ENCODE measurements at regions not wholly inside any gene's neighbourhood (a gene's known extent, or its start where the extent isn't known, plus 50 kb on each side); places are given as distances from the start of the nearest gene placed in this dataset.

GRCh38 chr15:46960581-46960980, 756.7 kb upstream of the SEMA6D start:
- TF ChIP-seq PRPF4 (IDR thresholded peaks at IDR 0.05; ENCODE audit: low read depth, low read length, poor library complexity, severe bottlenecking) (no peak), EP300 (IDR thresholded peaks at IDR 0.05; ENCODE audit: low read depth in 2 of 2, low read length in 2 of 2) (no peak), EP300 (CRISPR knock-in tag; IDR thresholded peaks at IDR 0.05; ENCODE audit: borderline replicate concordance) (no peak)
- TF ChIP-seq, protein P1, sequence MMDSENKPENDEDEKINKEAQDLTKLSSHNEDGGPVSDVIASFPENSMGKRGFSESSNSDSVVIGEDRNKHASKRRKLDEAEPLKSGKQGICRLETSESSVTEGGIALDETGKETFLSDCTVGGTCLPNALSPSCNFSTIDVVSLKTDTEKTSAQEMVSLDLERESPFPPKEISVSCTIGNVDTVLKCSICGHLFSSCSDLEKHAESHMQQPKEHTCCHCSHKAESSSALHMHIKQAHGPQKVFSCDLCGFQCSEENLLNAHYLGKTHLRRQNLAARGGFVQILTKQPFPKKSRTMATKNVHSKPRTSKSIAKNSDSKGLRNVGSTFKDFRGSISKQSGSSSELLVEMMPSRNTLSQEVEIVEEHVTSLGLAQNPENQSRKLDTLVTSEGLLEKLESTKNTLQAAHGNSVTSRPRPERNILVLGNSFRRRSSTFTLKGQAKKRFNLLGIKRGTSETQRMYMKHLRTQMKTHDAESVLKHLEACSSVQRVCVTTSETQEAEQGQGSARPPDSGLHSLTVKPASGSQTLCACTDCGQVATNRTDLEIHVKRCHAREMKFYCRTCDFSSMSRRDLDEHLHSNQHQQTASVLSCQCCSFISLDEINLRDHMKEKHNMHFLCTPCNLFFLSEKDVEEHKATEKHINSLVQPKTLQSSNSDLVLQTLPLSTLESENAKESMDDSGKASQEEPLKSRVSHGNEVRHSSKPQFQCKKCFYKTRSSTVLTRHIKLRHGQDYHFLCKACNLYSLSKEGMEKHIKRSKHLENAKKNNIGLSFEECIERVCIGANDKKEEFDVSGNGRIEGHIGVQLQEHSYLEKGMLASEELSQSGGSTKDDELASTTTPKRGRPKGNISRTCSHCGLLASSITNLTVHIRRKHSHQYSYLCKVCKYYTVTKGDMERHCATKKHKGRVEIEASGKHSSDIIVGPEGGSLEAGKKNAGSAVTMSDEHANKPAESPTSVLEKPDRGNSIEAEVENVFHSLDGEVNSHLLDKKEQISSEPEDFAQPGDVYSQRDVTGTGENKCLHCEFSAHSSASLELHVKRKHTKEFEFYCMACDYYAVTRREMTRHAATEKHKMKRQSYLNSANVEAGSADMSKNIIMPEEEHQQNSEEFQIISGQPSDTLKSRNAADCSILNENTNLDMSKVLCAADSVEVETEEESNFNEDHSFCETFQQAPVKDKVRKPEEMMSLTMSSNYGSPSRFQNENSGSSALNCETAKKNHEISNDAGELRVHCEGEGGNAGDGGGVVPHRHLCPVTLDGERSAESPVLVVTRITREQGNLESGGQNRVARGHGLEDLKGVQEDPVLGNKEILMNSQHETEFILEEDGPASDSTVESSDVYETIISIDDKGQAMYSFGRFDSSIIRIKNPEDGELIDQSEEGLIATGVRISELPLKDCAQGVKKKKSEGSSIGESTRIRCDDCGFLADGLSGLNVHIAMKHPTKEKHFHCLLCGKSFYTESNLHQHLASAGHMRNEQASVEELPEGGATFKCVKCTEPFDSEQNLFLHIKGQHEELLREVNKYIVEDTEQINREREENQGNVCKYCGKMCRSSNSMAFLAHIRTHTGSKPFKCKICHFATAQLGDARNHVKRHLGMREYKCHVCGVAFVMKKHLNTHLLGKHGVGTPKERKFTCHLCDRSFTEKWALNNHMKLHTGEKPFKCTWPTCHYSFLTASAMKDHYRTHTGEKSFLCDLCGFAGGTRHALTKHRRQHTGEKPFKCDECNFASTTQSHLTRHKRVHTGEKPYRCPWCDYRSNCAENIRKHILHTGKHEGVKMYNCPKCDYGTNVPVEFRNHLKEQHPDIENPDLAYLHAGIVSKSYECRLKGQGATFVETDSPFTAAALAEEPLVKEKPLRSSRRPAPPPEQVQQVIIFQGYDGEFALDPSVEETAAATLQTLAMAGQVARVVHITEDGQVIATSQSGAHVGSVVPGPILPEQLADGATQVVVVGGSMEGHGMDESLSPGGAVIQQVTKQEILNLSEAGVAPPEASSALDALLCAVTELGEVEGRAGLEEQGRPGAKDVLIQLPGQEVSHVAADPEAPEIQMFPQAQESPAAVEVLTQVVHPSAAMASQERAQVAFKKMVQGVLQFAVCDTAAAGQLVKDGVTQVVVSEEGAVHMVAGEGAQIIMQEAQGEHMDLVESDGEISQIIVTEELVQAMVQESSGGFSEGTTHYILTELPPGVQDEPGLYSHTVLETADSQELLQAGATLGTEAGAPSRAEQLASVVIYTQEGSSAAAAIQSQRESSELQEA (CRISPR knock-in tag; IDR thresholded peaks at IDR 0.05; ENCODE audit: not compliant biosample characterization) = no peak
- TF ChIP-seq, protein P2, sequence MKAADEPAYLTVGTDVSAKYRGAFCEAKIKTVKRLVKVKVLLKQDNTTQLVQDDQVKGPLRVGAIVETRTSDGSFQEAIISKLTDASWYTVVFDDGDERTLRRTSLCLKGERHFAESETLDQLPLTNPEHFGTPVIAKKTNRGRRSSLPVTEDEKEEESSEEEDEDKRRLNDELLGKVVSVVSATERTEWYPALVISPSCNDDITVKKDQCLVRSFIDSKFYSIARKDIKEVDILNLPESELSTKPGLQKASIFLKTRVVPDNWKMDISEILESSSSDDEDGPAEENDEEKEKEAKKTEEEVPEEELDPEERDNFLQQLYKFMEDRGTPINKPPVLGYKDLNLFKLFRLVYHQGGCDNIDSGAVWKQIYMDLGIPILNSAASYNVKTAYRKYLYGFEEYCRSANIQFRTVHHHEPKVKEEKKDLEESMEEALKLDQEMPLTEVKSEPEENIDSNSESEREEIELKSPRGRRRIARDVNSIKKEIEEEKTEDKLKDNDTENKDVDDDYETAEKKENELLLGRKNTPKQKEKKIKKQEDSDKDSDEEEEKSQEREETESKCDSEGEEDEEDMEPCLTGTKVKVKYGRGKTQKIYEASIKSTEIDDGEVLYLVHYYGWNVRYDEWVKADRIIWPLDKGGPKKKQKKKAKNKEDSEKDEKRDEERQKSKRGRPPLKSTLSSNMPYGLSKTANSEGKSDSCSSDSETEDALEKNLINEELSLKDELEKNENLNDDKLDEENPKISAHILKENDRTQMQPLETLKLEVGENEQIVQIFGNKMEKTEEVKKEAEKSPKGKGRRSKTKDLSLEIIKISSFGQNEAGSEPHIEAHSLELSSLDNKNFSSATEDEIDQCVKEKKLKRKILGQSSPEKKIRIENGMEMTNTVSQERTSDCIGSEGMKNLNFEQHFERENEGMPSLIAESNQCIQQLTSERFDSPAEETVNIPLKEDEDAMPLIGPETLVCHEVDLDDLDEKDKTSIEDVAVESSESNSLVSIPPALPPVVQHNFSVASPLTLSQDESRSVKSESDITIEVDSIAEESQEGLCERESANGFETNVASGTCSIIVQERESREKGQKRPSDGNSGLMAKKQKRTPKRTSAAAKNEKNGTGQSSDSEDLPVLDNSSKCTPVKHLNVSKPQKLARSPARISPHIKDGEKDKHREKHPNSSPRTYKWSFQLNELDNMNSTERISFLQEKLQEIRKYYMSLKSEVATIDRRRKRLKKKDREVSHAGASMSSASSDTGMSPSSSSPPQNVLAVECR (CRISPR knock-in tag; IDR thresholded peaks at IDR 0.05; ENCODE audit: borderline replicate concordance) = no peak
